HepG2 (cell line): ENCODE measurements at regions not wholly inside any gene's neighbourhood (a gene's known extent, or its start where the extent isn't known, plus 50 kb on each side); places are given as distances from the start of the nearest gene placed in this dataset.

ENCODE experiments used
- AKAP8 ChIP-seq: sonication (generic); formaldehyde crosslinking; IDR thresholded peaks from 2 replicates; pipeline ENCODE4 v1.5.1; 2020; ENCODE audit warnings: mild to moderate bottlenecking, missing genetic modification reagents
- ARNT2 ChIP-seq: sonication (generic); formaldehyde crosslinking; IDR thresholded peaks from 2 replicates; pipeline ENCODE4 v1.8.0; 2022; ENCODE audit warnings: mild to moderate bottlenecking, low read depth, missing genetic modification reagents, moderate library complexity
- CSRNP1 ChIP-seq: sonication (generic); formaldehyde crosslinking; IDR thresholded peaks from 2 replicates; pipeline ENCODE4 v1.8.1; 2023; ENCODE audit warnings: mild to moderate bottlenecking, missing genetic modification reagents
- HOXA3 ChIP-seq: sonication (generic); formaldehyde crosslinking; IDR thresholded peaks from 2 replicates; pipeline ENCODE4 v1.5.0; 2020; ENCODE audit warnings: missing genetic modification reagents
- KDM4B ChIP-seq: sonication (generic); formaldehyde crosslinking; IDR thresholded peaks from 2 replicates; pipeline ENCODE4 v1.4.0; 2020; ENCODE audit warnings: missing genetic modification reagents
- MATR3 ChIP-seq: sonication (generic); formaldehyde crosslinking; IDR thresholded peaks from 2 replicates; pipeline ENCODE4 v1.4.0; 2020; ENCODE audit warnings: missing genetic modification reagents
- NFE2 ChIP-seq: sonication (generic); formaldehyde crosslinking; IDR thresholded peaks from 2 replicates; pipeline ENCODE4 v1.4.0; 2020; ENCODE audit warnings: missing genetic modification reagents
- PRDM15 ChIP-seq: sonication (generic); formaldehyde crosslinking; IDR thresholded peaks from 2 replicates; pipeline ENCODE4 v1.4.0; 2020; ENCODE audit warnings: missing genetic modification reagents
- STAG1 ChIP-seq: sonication (generic); formaldehyde crosslinking; IDR thresholded peaks from 2 replicates; pipeline ENCODE4 v1.4.0; 2020; ENCODE audit warnings: missing genetic modification reagents
- ZBTB21 ChIP-seq: sonication (generic); formaldehyde crosslinking; IDR thresholded peaks from 2 replicates; pipeline ENCODE4 v1.4.0; 2020; ENCODE audit warnings: missing genetic modification reagents
- ZNF251 ChIP-seq: sonication (generic); formaldehyde crosslinking; IDR thresholded peaks from 2 replicates; pipeline ENCODE4 v1.9.0; 2021; ENCODE audit warnings: mild to moderate bottlenecking, missing genetic modification reagents
- ZNF335 ChIP-seq: sonication (generic); formaldehyde crosslinking; IDR thresholded peaks from 2 replicates; pipeline ENCODE4 v1.4.0; 2020; ENCODE audit warnings: missing genetic modification reagents
- ZNF557 ChIP-seq: sonication (generic); formaldehyde crosslinking; IDR thresholded peaks from 2 replicates; pipeline ENCODE4 v1.4.0; 2020; ENCODE audit warnings: missing genetic modification reagents
- ZNF598 ChIP-seq: sonication (generic); formaldehyde crosslinking; IDR thresholded peaks from 2 replicates; pipeline ENCODE4 v1.5.1; 2020; ENCODE audit warnings: mild to moderate bottlenecking, missing genetic modification reagents, borderline replicate concordance
- ZNF646 ChIP-seq: sonication (generic); formaldehyde crosslinking; IDR thresholded peaks from 2 replicates; pipeline ENCODE4 v1.9.0; 2021; ENCODE audit warnings: mild to moderate bottlenecking, missing genetic modification reagents
- ZNF704 ChIP-seq: sonication (generic); formaldehyde crosslinking; IDR thresholded peaks from 2 replicates; pipeline ENCODE4 v1.8.1; 2023; ENCODE audit warnings: mild to moderate bottlenecking, inconsistent platforms, moderate library complexity, missing genetic modification reagents, borderline replicate concordance
- TF ChIP-seq, protein P1 (sequence below): sonication (generic); formaldehyde crosslinking; IDR thresholded peaks from 2 replicates; pipeline ENCODE4 v1.4.0; 2020; ENCODE audit warnings: missing genetic modification reagents

- no peak for TF ChIP-seq ZNF598
- TF ChIP-seq ZNF251 (CRISPR knock-in tag) = no peak
- no peak for TF ChIP-seq AKAP8 (CRISPR knock-in tag)
- TF ChIP-seq ZNF557 = no peak
- 0 out of 2 replicates have a peak, but pooled peaks have one; percentile 22 for TF ChIP-seq ZNF335 (CRISPR knock-in tag)
- TF ChIP-seq HOXA3 (CRISPR knock-in tag) = no peak; the same call in 1 of the 2 replicates
- no peak for TF ChIP-seq NFE2 (CRISPR knock-in tag)
- no peak; the same call in 1 of the 2 replicates for TF ChIP-seq STAG1 (CRISPR knock-in tag)
- no peak for TF ChIP-seq MATR3 (CRISPR knock-in tag)
- no peak for TF ChIP-seq PRDM15 (CRISPR knock-in tag)
- no peak for TF ChIP-seq ZNF646 (CRISPR knock-in tag)
- no peak for TF ChIP-seq ZBTB21 (CRISPR knock-in tag)
- TF ChIP-seq CSRNP1 (CRISPR knock-in tag) = no peak
- no peak for TF ChIP-seq ARNT2
- TF ChIP-seq ZNF704 (CRISPR knock-in tag) = no peak
- TF ChIP-seq, protein P1, sequence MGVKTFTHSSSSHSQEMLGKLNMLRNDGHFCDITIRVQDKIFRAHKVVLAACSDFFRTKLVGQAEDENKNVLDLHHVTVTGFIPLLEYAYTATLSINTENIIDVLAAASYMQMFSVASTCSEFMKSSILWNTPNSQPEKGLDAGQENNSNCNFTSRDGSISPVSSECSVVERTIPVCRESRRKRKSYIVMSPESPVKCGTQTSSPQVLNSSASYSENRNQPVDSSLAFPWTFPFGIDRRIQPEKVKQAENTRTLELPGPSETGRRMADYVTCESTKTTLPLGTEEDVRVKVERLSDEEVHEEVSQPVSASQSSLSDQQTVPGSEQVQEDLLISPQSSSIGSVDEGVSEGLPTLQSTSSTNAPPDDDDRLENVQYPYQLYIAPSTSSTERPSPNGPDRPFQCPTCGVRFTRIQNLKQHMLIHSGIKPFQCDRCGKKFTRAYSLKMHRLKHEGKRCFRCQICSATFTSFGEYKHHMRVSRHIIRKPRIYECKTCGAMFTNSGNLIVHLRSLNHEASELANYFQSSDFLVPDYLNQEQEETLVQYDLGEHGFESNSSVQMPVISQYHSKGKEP (CRISPR knock-in tag) = no peak
- peak; percentile 47; the same call in 1 of the 2 replicates for TF ChIP-seq KDM4B
Observed at GRCh38 chr12:115313929-115314328, 630.0 kb upstream of the TBX3 start (continued).
